Erythroblast (primary cell): ENCODE measurements at regions not wholly inside any gene's neighbourhood (a gene's known extent, or its start where the extent isn't known, plus 50 kb on each side); places are given as distances from the start of the nearest gene placed in this dataset.

Source experiments
- GATA1 ChIP-seq: IDR thresholded peaks from 2 replicates; pipeline ENCODE4 v1.6.1; 2011; ENCODE audit warnings: low read depth, mild to moderate bottlenecking, control low read depth, low read length, moderate library complexity
- POLR2A ChIP-seq: IDR thresholded peaks from 2 replicates; pipeline ENCODE4 v1.6.1; 2011; ENCODE audit warnings: mild to moderate bottlenecking, low read length

DNA sequence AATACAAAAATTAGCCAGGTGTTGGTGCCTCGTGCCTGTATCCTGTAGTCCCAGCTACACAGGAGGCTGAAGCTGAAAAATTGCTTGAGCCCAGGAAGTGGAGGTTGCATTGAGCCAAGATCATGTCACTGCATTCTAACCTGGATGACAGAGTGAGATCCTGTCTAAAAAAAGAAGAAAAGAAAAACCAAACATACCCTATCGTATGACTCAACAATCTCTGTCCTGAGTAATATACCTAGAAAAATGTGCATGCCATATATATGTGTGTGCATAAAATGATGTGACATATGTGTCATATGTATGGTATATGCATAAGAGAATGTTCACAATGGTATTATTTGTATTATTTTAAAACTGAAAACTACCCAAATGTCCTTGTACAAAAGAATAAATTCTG, 261.5 kb upstream of the CLEC14A start:
- TF ChIP-seq POLR2A (no peak), GATA1 (no peak)
